ENCODE measurements at regions not wholly inside any gene's neighbourhood (a gene's known extent, or its start where the extent isn't known, plus 50 kb on each side); places are given as distances from the start of the nearest gene placed in this dataset.

- Mint-ChIP-seq H3K9me3 (no peaks in the 10 kb centered on the region), H3K36me3 (peaks cover 0 to 47% (median 16%) of the 10 kb centered on the region in 5 donors), H3K27ac (peak overlapping the region in 4 of 9 donors; percentile 0 to 51 (median 10)), H3K27me3 (no peaks in the 10 kb centered on the region), H3K4me3 (no peak overlapping the region), H3K4me1 (peaks cover 0 to 77% (median 65%) of the 10 kb centered on the region in 7 donors)
- no peak for ATAC-seq
- Histone ChIP-seq H3K27ac (ENCODE audit: low read depth, low read length) (no peak overlapping the region), H3K4me3 (ENCODE audit: low read length) (no peak overlapping the region), H3K9me3 (ENCODE audit: control insufficient read depth in 2 of 3, low read length in 3 of 3) (no peaks in the 10 kb centered on the region), H3K4me1 (ENCODE audit: control insufficient read depth in 2 of 2, insufficient read depth in 2 of 2, low read length in 2 of 2) (no peaks in the 10 kb centered on the region), H3K27me3 (ENCODE audit: control insufficient read depth in 2 of 2, insufficient read depth in 2 of 2, low read length in 2 of 2) (no peaks in the 10 kb centered on the region), H3K36me3 (ENCODE audit: control insufficient read depth in 2 of 3, insufficient read depth in 3 of 3, low read length in 3 of 3) (peaks cover 0 to 4% (median 0%) of the 10 kb centered on the region in 3 experiments)
- ChIA-PET CTCF (no interaction called here), POLR2A (no interaction called here)
- no peak for DNase-seq
- intact Hi-C loops (cut with micrococcal nuclease) = no loop called here
Measured at GRCh38 chr13:73894995-73895571, 239.1 kb downstream of the KLF12 start.

DNA sequence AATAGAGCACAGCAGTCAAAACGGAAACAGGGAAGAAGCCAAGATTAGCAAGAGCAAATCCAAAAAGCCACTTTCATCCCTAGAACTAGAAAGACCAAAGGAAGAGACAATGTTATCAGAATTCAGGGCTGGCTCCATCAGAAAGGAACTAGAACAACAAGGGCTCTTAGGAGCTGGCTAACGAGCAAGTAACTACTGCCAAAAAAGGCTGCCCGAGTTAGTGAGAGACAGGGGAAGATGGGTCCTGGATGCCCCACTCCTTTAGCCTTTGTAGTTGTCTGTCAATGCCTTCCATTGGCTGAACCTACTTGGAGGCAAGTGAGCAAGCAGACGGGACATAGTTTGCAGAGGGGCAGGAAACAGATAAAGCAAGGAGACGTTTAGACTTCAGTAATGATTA, 240.4 kb downstream of the KLF12 start:
- H3K36me3 ChIP-seq (ENCODE audit: control insufficient read depth in 2 of 3, insufficient read depth in 3 of 3, low read length in 3 of 3) = no peaks in the 10 kb centered on the region
- Mint-ChIP-seq H3K9me3 (no peaks in the 10 kb centered on the region), H3K27ac (peak overlapping the region in 2 of 9 donors; percentile 2 to 10), H3K27me3 (no peaks in the 10 kb centered on the region), H3K4me1 (peaks cover 0 to 66% (median 54%) of the 10 kb centered on the region in 7 donors), H3K4me3 (no peak overlapping the region), H3K36me3 (peaks cover 0 to 35% (median 16%) of the 10 kb centered on the region in 5 donors)
- H3K4me3 ChIP-seq (ENCODE audit: low read length) = no peak overlapping the region
- intact Hi-C loops (cut with micrococcal nuclease) = no loop called here
- no peaks in the 10 kb centered on the region for H3K4me1 ChIP-seq (ENCODE audit: control insufficient read depth in 2 of 2, insufficient read depth in 2 of 2, low read length in 2 of 2)
- ATAC-seq (no peak), DNase-seq (no peak)
- CTCF ChIA-PET = no interaction called here
- POLR2A ChIA-PET = no interaction called here
- no peak overlapping the region for H3K27ac ChIP-seq (ENCODE audit: low read depth, low read length)
- no peaks in the 10 kb centered on the region for H3K27me3 ChIP-seq (ENCODE audit: control insufficient read depth in 2 of 2, insufficient read depth in 2 of 2, low read length in 2 of 2)
- H3K9me3 ChIP-seq (ENCODE audit: control insufficient read depth in 2 of 3, low read length in 3 of 3) = no peaks in the 10 kb centered on the region

- no peak for ATAC-seq
- Histone ChIP-seq H3K4me1 (ENCODE audit: control insufficient read depth in 2 of 2, insufficient read depth in 2 of 2, low read length in 2 of 2) (no peaks in the 10 kb centered on the region), H3K9me3 (ENCODE audit: control insufficient read depth in 2 of 3, low read length in 3 of 3) (no peaks in the 10 kb centered on the region), H3K27me3 (ENCODE audit: control insufficient read depth in 2 of 2, insufficient read depth in 2 of 2, low read length in 2 of 2) (no peaks in the 10 kb centered on the region), H3K36me3 (ENCODE audit: control insufficient read depth in 2 of 3, insufficient read depth in 3 of 3, low read length in 3 of 3) (no peaks in the 10 kb centered on the region), H3K27ac (ENCODE audit: low read depth, low read length) (no peak overlapping the region), H3K4me3 (ENCODE audit: low read length) (no peak overlapping the region)
- Mint-ChIP-seq H3K4me1 (peaks cover 0 to 52% (median 37%) of the 10 kb centered on the region in 7 donors), H3K4me3 (no peak overlapping the region), H3K9me3 (peaks cover 0 to 2% (median 0%) of the 10 kb centered on the region in 11 donors), H3K36me3 (peaks cover 3 to 26% (median 16%) of the 10 kb centered on the region in 5 donors), H3K27ac (peak overlapping the region in 4 of 9 donors; percentile 2 to 44 (median 12)), H3K27me3 (no peaks in the 10 kb centered on the region)
- no peak for DNase-seq
- intact Hi-C loops (cut with micrococcal nuclease) = loop anchor here in 1 of 2 donors (1.0 to 2.0 kb wide), 2 partner anchors 12 to 15 kb away; no protein-coding TSS in a partner anchor
- CTCF ChIA-PET = no interaction called here
- POLR2A ChIA-PET = interaction anchor here (0.6 to 1.0 kb wide), 2 partner anchors 107 to 131 kb away, joined by 3 read pairs; no protein-coding TSS in a partner anchor
Measured at GRCh38 chr13:73891805-73892204, 242.4 kb downstream of the KLF12 start.

DNA sequence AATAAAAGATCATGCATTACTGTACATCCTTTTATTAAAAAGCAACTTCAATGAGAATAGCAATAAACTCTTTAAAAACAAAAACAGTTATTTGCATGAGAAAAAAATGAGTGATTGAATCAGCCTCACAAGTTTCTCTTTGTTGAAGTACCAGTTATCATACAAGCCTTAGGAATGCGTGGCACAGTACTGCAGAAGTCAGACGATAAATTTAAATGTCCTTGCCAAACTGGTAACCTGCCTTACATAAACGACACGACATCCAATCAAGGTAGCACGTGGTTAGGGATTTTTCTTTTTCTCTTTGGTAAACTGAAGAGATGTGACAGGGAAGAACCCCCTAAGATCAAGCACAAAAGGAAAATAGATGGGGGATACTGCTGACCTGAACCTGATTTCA, 251.0 kb downstream of the KLF12 start:
- Histone ChIP-seq H3K27me3 (ENCODE audit: control insufficient read depth in 2 of 2, insufficient read depth in 2 of 2, low read length in 2 of 2) (no peaks in the 10 kb centered on the region), H3K36me3 (ENCODE audit: control insufficient read depth in 2 of 3, insufficient read depth in 3 of 3, low read length in 3 of 3) (no peaks in the 10 kb centered on the region), H3K4me3 (ENCODE audit: low read length) (no peak overlapping the region), H3K9me3 (ENCODE audit: control insufficient read depth in 2 of 3, low read length in 3 of 3) (no peaks in the 10 kb centered on the region), H3K4me1 (ENCODE audit: control insufficient read depth in 2 of 2, insufficient read depth in 2 of 2, low read length in 2 of 2) (peaks cover 12 to 16% of the 10 kb centered on the region in 2 donors), H3K27ac (ENCODE audit: low read depth, low read length) (no peak overlapping the region)
- ChIA-PET POLR2A (no interaction called here), CTCF (interaction anchor here (1.5 kb wide), 1 partner anchor 10 kb away, joined by 3 read pairs; no protein-coding TSS in a partner anchor)
- H3K27me3 Mint-ChIP-seq = no peaks in the 10 kb centered on the region
- ATAC-seq (no peak), DNase-seq (no peak)
- peaks cover 10 to 76% (median 63%) of the 10 kb centered on the region in 7 donors for H3K4me1 Mint-ChIP-seq
- intact Hi-C loops (cut with micrococcal nuclease) = loop anchor here in 1 of 2 donors (5.0 kb wide), 1 partner anchor 39 kb away; no protein-coding TSS in a partner anchor
- no peak overlapping the region for H3K4me3 Mint-ChIP-seq
- peak overlapping the region in 1 of 9 donors; percentile 12 for H3K27ac Mint-ChIP-seq
- H3K36me3 Mint-ChIP-seq = peaks cover 31 to 55% (median 49%) of the 10 kb centered on the region in 5 donors
- H3K9me3 Mint-ChIP-seq = peaks cover 0 to 21% (median 4%) of the 10 kb centered on the region in 11 donors

DNA sequence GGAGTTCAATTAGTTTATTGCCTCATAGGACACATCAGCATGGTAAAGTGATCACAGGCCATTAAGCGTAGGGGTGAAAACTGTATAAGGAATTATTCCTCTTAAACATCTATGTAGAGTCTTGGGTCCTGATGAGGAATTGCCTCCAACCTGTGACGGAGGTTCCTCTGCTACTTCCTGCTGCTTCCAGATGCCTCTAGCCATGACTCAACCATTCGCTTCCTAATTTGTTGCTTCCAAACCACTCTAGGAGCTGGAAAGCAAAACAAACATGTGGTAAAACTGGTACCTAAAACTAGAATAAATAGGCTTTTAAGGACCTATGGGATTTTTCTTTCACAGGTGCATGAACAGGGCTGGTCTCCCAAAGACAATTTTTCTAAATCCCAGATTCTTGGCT, 253.8 kb downstream of the KLF12 start:
- no peaks in the 10 kb centered on the region for H3K27me3 Mint-ChIP-seq
- peaks cover 10 to 78% (median 57%) of the 10 kb centered on the region in 7 donors for H3K4me1 Mint-ChIP-seq
- Histone ChIP-seq H3K27ac (ENCODE audit: low read depth, low read length) (no peak overlapping the region), H3K27me3 (ENCODE audit: control insufficient read depth in 2 of 2, insufficient read depth in 2 of 2, low read length in 2 of 2) (no peaks in the 10 kb centered on the region), H3K4me3 (ENCODE audit: low read length) (no peak overlapping the region), H3K4me1 (ENCODE audit: control insufficient read depth in 2 of 2, insufficient read depth in 2 of 2, low read length in 2 of 2) (peaks cover 12 to 16% of the 10 kb centered on the region in 2 donors), H3K9me3 (ENCODE audit: control insufficient read depth in 2 of 3, low read length in 3 of 3) (no peaks in the 10 kb centered on the region), H3K36me3 (ENCODE audit: control insufficient read depth in 2 of 3, insufficient read depth in 3 of 3, low read length in 3 of 3) (no peaks in the 10 kb centered on the region)
- H3K4me3 Mint-ChIP-seq = peak overlapping the region in 8 of 10 donors; percentile 0 to 55 (median 21)
- peak overlapping the region in 5 of 9 donors; percentile 16 to 69 (median 31) for H3K27ac Mint-ChIP-seq
- DNase-seq = no peak
- peaks cover 17 to 45% (median 34%) of the 10 kb centered on the region in 5 donors for H3K36me3 Mint-ChIP-seq
- ChIA-PET POLR2A (no interaction called here), CTCF (no interaction called here)
- no peak for ATAC-seq
- intact Hi-C loops (cut with micrococcal nuclease) = loop anchor here in 1 of 2 donors (1.0 to 5.0 kb wide), 3 partner anchors 11 to 42 kb away; no protein-coding TSS in a partner anchor
- H3K9me3 Mint-ChIP-seq = peaks cover 0 to 11% (median 6%) of the 10 kb centered on the region in 11 donors

- intact Hi-C loops (cut with micrococcal nuclease) = loop anchor here in 1 of 2 donors (1.0 to 5.0 kb wide), 3 partner anchors 12 to 43 kb away; no protein-coding TSS in a partner anchor
- CTCF ChIA-PET = no interaction called here
- peaks cover 10 to 38% (median 27%) of the 10 kb centered on the region in 5 donors for H3K36me3 Mint-ChIP-seq
- peaks cover 0 to 7% (median 4%) of the 10 kb centered on the region in 11 donors for H3K9me3 Mint-ChIP-seq
- Histone ChIP-seq H3K4me3 (ENCODE audit: low read length) (no peak overlapping the region), H3K9me3 (ENCODE audit: control insufficient read depth in 2 of 3, low read length in 3 of 3) (no peaks in the 10 kb centered on the region), H3K4me1 (ENCODE audit: control insufficient read depth in 2 of 2, insufficient read depth in 2 of 2, low read length in 2 of 2) (peaks cover 12 to 18% of the 10 kb centered on the region in 2 donors), H3K36me3 (ENCODE audit: control insufficient read depth in 2 of 3, insufficient read depth in 3 of 3, low read length in 3 of 3) (no peaks in the 10 kb centered on the region), H3K27ac (ENCODE audit: low read depth, low read length) (no peak overlapping the region), H3K27me3 (ENCODE audit: control insufficient read depth in 2 of 2, insufficient read depth in 2 of 2, low read length in 2 of 2) (no peaks in the 10 kb centered on the region)
- ATAC-seq (no peak), DNase-seq (peak in 1 of 9 donors; percentile 14)
- POLR2A ChIA-PET = interaction anchor here (0.6 kb wide), 1 partner anchor 64 kb away, joined by 3 read pairs; no protein-coding TSS in a partner anchor
- H3K4me3 Mint-ChIP-seq = peak overlapping the region in 9 of 10 donors; percentile 11 to 55 (median 27)
- H3K27ac Mint-ChIP-seq = peak overlapping the region in 6 of 9 donors; percentile 16 to 69 (median 33)
- H3K27me3 Mint-ChIP-seq = no peaks in the 10 kb centered on the region
- peaks cover 10 to 71% (median 50%) of the 10 kb centered on the region in 7 donors for H3K4me1 Mint-ChIP-seq
Measured at GRCh38 chr13:73879346-73880015, 254.7 kb downstream of the KLF12 start.

Measured in naive thymus-derived CD4-positive, alpha-beta T cell (primary cell).